ENCODE measurements at regions not wholly inside any gene's neighbourhood (a gene's known extent, or its start where the extent isn't known, plus 50 kb on each side); places are given as distances from the start of the nearest gene placed in this dataset.
"Not testable (repeated sequence)": the region's sequence is repeated elsewhere in the genome, so short reads cannot be mapped to it uniquely, and the experiment has no call there.

GRCh38 chr1:96145492-96145891, 576.1 kb upstream of the PTBP2 start:
- Mint-ChIP-seq H3K36me3 (ENCODE audit: low read depth, unreplicated experiment) (no peaks in the 10 kb centered on the region), H3K27ac (ENCODE audit: unreplicated experiment) (no peak overlapping the region), H3K4me1 (ENCODE audit: low read depth, unreplicated experiment) (no peaks in the 10 kb centered on the region), H3K4me3 (ENCODE audit: unreplicated experiment) (no peak overlapping the region), H3K9me3 (ENCODE audit: unreplicated experiment) (peaks cover 3% of the 10 kb centered on the region), H3K27me3 (ENCODE audit: low read depth, unreplicated experiment) (no peaks in the 10 kb centered on the region)
- Histone ChIP-seq H3K4me2 (ENCODE audit: low read length) (no peak overlapping the region), H3K9me3 (ENCODE audit: insufficient read depth, low read depth, low read length) (no peaks in the 10 kb centered on the region), H3K36me3 (ENCODE audit: insufficient read depth, low read length) (no peaks in the 10 kb centered on the region), H3K4me1 (ENCODE audit: insufficient read depth, low read length) (no peaks in the 10 kb centered on the region), H2AFZ (ENCODE audit: low read depth, low read length) (no peak overlapping the region), H3K27ac (ENCODE audit: low read depth, low read length) (no peak overlapping the region), H3K79me2 (ENCODE audit: insufficient read depth, low read length) (no peaks in the 10 kb centered on the region), H3K27me3 (ENCODE audit: insufficient read depth, low read length) (no peaks in the 10 kb centered on the region), H3K4me3 (ENCODE audit: insufficient read depth, low read depth, low read length) (no peak overlapping the region), H3K9ac (ENCODE audit: low read length) (no peak overlapping the region), H4K20me1 (ENCODE audit: insufficient read depth, low read length) (no peaks in the 10 kb centered on the region)
- FAIRE-seq: no peak
- TF ChIP-seq EZH2 (IDR thresholded peaks at IDR 0.05; ENCODE audit: insufficient read depth, low read length): no peak
- no peak for TF ChIP-seq CTCF (IDR thresholded peaks at IDR 0.05; ENCODE audit: insufficient read depth, low read depth, low read length)
- DNase-seq (ENCODE audit: low read depth): no peak

- not testable (repeated sequence) for H3K79me2 ChIP-seq (ENCODE audit: insufficient read depth, low read length); H3K27me3 Mint-ChIP-seq (ENCODE audit: low read depth, unreplicated experiment); FAIRE-seq; H3K4me1 ChIP-seq (ENCODE audit: insufficient read depth, low read length); H3K27me3 ChIP-seq (ENCODE audit: insufficient read depth, low read length); H3K9ac ChIP-seq (ENCODE audit: low read length); DNase-seq (ENCODE audit: low read depth); H4K20me1 ChIP-seq (ENCODE audit: insufficient read depth, low read length); H3K4me2 ChIP-seq (ENCODE audit: low read length); H3K36me3 Mint-ChIP-seq (ENCODE audit: low read depth, unreplicated experiment); H3K4me3 Mint-ChIP-seq (ENCODE audit: unreplicated experiment); H3K4me1 Mint-ChIP-seq (ENCODE audit: low read depth, unreplicated experiment); H2AFZ ChIP-seq (ENCODE audit: low read depth, low read length); H3K4me3 ChIP-seq (ENCODE audit: insufficient read depth, low read depth, low read length); H3K9me3 Mint-ChIP-seq (ENCODE audit: unreplicated experiment); H3K27ac Mint-ChIP-seq (ENCODE audit: unreplicated experiment); H3K9me3 ChIP-seq (ENCODE audit: insufficient read depth, low read depth, low read length); H3K36me3 ChIP-seq (ENCODE audit: insufficient read depth, low read length); H3K27ac ChIP-seq (ENCODE audit: low read depth, low read length)
Observed at GRCh38 chr1:96152957-96153356, 568.6 kb upstream of the PTBP2 start.

- Histone ChIP-seq H3K27ac (ENCODE audit: low read depth, low read length) (no peak overlapping the region), H3K9ac (ENCODE audit: low read length) (no peak overlapping the region), H2AFZ (ENCODE audit: low read depth, low read length) (no peak overlapping the region), H3K4me2 (ENCODE audit: low read length) (no peak overlapping the region), H3K9me3 (ENCODE audit: insufficient read depth, low read depth, low read length) (peaks cover 5% of the 10 kb centered on the region), H3K79me2 (ENCODE audit: insufficient read depth, low read length) (no peaks in the 10 kb centered on the region), H3K27me3 (ENCODE audit: insufficient read depth, low read length) (no peaks in the 10 kb centered on the region), H3K4me3 (ENCODE audit: insufficient read depth, low read depth, low read length) (no peak overlapping the region), H4K20me1 (ENCODE audit: insufficient read depth, low read length) (no peaks in the 10 kb centered on the region), H3K4me1 (ENCODE audit: insufficient read depth, low read length) (no peaks in the 10 kb centered on the region), H3K36me3 (ENCODE audit: insufficient read depth, low read length) (no peaks in the 10 kb centered on the region)
- TF ChIP-seq EZH2 (IDR thresholded peaks at IDR 0.05; ENCODE audit: insufficient read depth, low read length) (no peak), CTCF (IDR thresholded peaks at IDR 0.05; ENCODE audit: insufficient read depth, low read depth, low read length) (no peak)
- H3K27me3 Mint-ChIP-seq (ENCODE audit: low read depth, unreplicated experiment): no peaks in the 10 kb centered on the region
- DNase-seq (ENCODE audit: low read depth) (no peak), FAIRE-seq (no peak)
- H3K9me3 Mint-ChIP-seq (ENCODE audit: unreplicated experiment): peaks cover 8% of the 10 kb centered on the region
- no peaks in the 10 kb centered on the region for H3K36me3 Mint-ChIP-seq (ENCODE audit: low read depth, unreplicated experiment)
- H3K27ac Mint-ChIP-seq (ENCODE audit: unreplicated experiment): no peak overlapping the region
- no peaks in the 10 kb centered on the region for H3K4me1 Mint-ChIP-seq (ENCODE audit: low read depth, unreplicated experiment)
- no peak overlapping the region for H3K4me3 Mint-ChIP-seq (ENCODE audit: unreplicated experiment)
Observed at GRCh38 chr1:96157101-96157500, 564.5 kb upstream of the PTBP2 start.

All from astrocyte (in vitro differentiated cells and primary cell).